ENCODE measurements at regions not wholly inside any gene's neighbourhood (a gene's known extent, or its start where the extent isn't known, plus 50 kb on each side); places are given as distances from the start of the nearest gene placed in this dataset.

- CTCF ChIA-PET: interaction anchor here (2.0 kb wide), 1 partner anchor 12 kb away, joined by 5 read pairs; no protein-coding TSS in a partner anchor
- no peak for TF ChIP-seq CTCF (IDR thresholded peaks at IDR 0.05; ENCODE audit: insufficient read depth, low read length, missing control alignments)
- H3K4me3 ChIP-seq (ENCODE audit: low read depth, low read length): no peak overlapping the region
- POLR2A ChIA-PET: no interaction called here
- no peak for DNase-seq (ENCODE audit: low read depth, low spot score)
These were observed 82.9 kb downstream of the YIPF5 start for GRCh38 chr5:144087576-144087975.

- DNase-seq (ENCODE audit: low read depth, low spot score): no peak
- ChIA-PET POLR2A (no interaction called here), CTCF (interaction anchor here (2.0 kb wide), 1 partner anchor 11 kb away, joined by 5 read pairs; no protein-coding TSS in a partner anchor)
- H3K4me3 ChIP-seq (ENCODE audit: low read depth, low read length): no peak overlapping the region
- no peak for TF ChIP-seq CTCF (IDR thresholded peaks at IDR 0.05; ENCODE audit: insufficient read depth, low read length, missing control alignments)
These were observed 82.0 kb downstream of the YIPF5 start for GRCh38 chr5:144088206-144089064.

GRCh38 chr5:144089401-144090021 is 80.9 kb downstream of the YIPF5 start:
- no peak overlapping the region for H3K4me3 ChIP-seq (ENCODE audit: low read depth, low read length)
- POLR2A ChIA-PET: no interaction called here
- TF ChIP-seq CTCF (IDR thresholded peaks at IDR 0.05; ENCODE audit: insufficient read depth, low read length, missing control alignments): no peak
- CTCF ChIA-PET: interaction anchor here (0.9 to 2.0 kb wide), 2 partner anchors 10 to 39 kb away, joined by 3 to 5 read pairs; no protein-coding TSS in a partner anchor
- DNase-seq (ENCODE audit: low read depth, low spot score): no peak

- no peak overlapping the region for H3K4me3 ChIP-seq (ENCODE audit: low read depth, low read length)
- ChIA-PET POLR2A (no interaction called here), CTCF (no interaction called here)
- DNase-seq (ENCODE audit: low read depth, low spot score): no peak
- TF ChIP-seq CTCF (IDR thresholded peaks at IDR 0.05; ENCODE audit: insufficient read depth, low read length, missing control alignments): no peak
These were observed 78.0 kb downstream of the YIPF5 start for GRCh38 chr5:144092508-144092907.

GRCh38 chr5:144093400-144093799 is 77.1 kb downstream of the YIPF5 start:
- ChIA-PET POLR2A (no interaction called here), CTCF (interaction anchor here (0.5 to 1.3 kb wide), 3 partner anchors 30 to 1193 kb away, joined by 3 read pairs; no protein-coding TSS in a partner anchor)
- no peak for TF ChIP-seq CTCF (IDR thresholded peaks at IDR 0.05; ENCODE audit: insufficient read depth, low read length, missing control alignments)
- no peak overlapping the region for H3K4me3 ChIP-seq (ENCODE audit: low read depth, low read length)
- DNase-seq (ENCODE audit: low read depth, low spot score): no peak

- ChIA-PET POLR2A (no interaction called here), CTCF (interaction anchor here (0.5 to 1.3 kb wide), 3 partner anchors 30 to 1193 kb away, joined by 3 read pairs; no protein-coding TSS in a partner anchor)
- DNase-seq (ENCODE audit: low read depth, low spot score): no peak
- no peak overlapping the region for H3K4me3 ChIP-seq (ENCODE audit: low read depth, low read length)
- TF ChIP-seq CTCF (IDR thresholded peaks at IDR 0.05; ENCODE audit: insufficient read depth, low read length, missing control alignments): no peak
These were observed 76.6 kb downstream of the YIPF5 start for GRCh38 chr5:144093868-144094267.
